GM19397 (cell line): ENCODE measurements at regions not wholly inside any gene's neighbourhood (a gene's known extent, or its start where the extent isn't known, plus 50 kb on each side); places are given as distances from the start of the nearest gene placed in this dataset.
"Not testable (repeated sequence)": the region's sequence is repeated elsewhere in the genome, so short reads cannot be mapped to it uniquely, and the experiment has no call there.

Experiments used
- ATAC-seq: cut with Tn5 transposase; IDR thresholded peaks from one replicate; pipeline ENCODE4 v1.9.1; 2021; ENCODE audit warnings: mild to moderate bottlenecking, moderate library complexity; ENCODE audit not compliant: unreplicated experiment

DNA sequence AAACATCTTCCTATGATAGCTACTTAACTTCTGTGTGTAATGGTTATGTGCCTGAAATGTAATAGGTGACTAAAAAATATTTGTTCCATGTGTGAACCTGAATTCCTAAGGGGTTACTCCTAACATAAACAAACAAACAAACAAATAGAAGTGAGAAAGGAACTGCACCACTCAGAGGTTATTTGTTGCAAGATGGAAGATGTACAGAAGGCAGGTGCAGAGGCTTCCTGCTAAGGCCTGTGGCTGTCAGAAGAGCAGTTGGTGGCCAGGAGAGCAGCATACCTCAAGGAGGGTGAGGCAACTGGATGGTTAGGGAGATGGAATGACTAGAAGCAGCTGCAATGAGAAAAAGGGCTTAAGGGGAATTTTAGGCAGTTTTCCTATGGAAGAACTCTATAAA, 940.6 kb downstream of the TTLL7 start:
- ATAC-seq, result no peak

DNA sequence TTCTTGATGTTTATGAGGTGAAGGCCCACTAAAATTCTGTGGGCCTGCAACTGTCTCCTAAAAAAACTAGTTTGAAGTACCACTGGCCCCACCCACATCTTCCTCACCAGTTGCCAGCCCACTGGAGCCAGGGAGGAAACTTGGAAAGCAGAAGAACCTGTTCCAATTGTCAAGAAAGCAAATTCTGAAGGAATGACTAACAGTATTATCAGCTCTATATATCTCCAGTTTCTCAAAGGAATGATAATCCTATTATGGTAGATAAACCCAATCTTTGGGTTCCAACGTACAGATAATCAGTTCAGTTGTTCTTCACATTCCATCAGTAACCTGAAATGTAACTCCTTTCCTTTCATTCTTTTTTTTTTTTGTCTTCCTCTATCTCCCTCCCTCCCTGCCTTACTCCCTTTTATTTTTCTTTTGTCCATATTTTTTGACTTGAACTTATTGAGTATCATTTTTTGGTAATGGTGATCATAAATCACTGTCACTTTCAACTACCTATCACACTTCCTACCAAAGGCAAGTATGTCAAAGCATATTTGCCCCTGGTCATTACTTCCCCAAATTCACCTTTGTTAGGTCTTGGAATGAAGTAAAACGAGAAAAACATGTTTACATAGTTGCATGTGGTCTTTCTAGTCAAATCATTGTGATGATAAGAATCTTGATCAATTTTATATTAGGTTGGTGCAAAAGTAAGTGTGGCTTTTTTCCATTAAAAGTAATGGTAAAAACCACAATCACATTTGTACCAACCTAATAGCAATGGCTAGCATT, 943.4 kb downstream of the TTLL7 start:
- ATAC-seq, result no peak

DNA sequence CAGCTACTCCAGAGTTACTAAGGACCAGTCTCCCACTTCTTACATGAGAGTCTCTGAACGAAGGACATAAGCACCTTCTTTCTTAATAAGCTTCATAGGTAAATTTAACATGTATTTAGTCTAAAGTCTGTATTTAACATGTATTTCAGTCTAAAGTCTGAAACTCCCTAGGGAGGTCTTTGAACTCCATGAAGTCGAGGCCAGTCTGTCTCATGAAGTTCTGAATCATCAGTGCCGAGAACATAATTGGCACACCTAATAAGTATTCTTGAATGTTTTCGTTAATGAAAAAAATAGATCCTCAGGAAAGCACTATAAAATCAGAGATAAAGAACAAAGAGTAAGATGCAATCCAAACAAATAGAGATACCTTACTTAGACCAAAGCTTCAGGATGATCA, 945.5 kb downstream of the TTLL7 start:
- no peak for ATAC-seq

DNA sequence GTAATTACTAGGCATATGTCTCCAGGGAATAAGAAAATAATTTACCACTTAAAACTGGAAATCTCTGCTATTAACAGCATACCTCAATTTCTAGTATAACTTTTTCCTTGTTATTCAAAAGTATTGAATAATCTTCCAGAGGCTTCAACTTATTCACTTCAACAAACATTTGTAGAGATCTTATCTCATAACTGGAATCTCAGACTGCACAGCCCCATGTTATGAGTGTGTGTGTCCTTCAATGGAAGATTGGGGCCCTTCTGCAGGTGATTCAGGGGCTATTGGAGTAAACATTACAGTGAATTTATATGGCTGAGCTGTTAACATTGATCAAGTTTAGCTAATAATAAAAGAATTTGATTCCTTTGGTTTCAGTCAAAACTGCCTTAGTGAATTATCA, 946.1 kb downstream of the TTLL7 start:
- no peak for ATAC-seq

DNA sequence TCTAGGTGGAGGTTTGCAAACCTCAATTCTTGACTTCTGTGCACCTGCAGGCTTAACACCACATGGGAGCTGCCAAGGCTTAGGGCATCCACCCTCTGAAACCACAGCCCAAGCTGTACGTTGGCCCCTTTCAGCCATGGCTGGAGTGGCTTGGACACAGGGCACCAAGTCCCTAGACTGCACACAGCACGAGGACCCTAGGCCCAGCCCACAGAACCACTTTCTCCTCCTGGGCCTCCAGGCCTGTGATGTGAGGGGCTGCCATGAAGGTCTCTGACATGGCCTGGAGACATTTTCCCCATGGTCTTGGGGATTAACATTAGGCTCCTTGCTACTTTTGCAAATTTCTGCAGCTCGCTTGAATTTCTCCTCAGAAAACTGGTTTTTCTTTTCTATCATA, 947.9 kb downstream of the TTLL7 start:
- ATAC-seq, result not testable (repeated sequence)

DNA sequence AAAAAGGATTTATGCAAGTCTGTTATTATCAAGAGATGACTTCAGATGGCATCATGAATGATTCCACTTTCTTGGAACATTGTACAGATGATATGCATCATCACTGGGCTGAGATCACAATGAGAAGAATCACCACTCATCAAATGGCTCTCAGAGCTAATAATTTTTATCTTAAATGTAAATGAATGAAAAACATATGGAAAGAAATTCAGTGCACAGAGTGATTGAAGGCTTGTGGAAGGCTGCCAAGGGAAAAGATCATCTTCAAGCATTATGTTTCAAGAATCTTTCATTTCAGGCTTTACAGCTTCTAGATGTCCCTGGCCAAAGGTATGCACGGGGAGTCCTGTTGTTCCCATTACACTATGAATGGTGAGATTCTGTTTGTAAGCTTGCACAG, 955.7 kb downstream of the TTLL7 start:
- no peak for ATAC-seq

DNA sequence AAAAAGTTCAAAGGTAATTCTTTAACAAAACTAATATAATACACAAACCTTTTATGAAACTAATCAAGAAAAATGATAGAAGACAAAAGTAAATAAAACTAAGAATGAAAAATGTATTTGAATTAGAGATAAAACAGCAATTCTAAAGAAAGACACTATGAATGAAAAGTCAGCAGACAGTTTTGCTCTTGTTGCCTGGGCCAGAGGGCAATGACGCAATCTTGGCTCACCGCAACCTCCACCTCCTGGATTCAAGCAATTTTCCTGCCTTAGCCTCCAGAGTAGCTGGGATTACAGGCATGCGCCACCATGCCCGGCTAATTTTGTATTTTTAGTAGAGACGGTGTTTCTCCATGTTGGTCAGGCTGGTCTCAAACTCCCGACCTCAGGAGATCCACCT, 959.8 kb downstream of the TTLL7 start:
- ATAC-seq, result not testable (repeated sequence)

DNA sequence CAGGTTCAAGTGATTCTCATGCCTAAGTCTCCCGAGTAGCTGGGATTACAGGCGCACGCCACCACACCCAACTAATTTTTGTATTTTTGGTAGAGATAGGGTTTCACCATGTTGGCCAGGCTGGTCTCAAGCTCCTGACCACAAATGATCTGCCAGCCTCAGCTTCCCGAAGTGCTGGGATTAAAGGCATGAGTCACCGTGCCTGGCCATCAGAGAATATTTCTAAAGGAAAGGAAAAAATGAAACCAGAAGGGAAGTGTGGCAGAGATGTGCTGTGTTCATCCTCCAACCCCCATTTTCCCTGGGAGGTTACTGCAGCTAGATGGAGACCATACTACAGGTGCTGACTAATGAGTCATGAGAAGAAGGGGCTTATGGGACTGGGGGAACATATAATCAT, 964.1 kb downstream of the TTLL7 start:
- no peak for ATAC-seq

DNA sequence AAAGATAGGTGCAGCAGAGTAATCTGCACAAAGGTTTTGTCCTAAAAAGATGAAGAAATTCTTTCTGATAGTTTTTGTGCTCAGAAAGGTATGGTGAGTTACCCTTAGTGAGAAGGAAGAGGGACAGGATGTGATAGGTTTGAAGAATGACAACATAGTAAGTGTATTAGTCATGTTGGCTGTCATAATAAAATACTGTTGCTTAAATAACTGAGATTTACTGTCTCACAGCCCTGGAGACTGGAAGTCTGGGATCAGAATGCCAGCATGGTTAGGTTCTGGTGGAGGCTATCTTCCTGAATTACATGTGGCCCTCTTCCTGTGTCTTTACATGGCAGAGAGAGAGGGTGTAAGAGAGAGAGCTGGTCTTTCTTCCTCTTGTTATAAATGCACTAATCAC, 965.2 kb downstream of the TTLL7 start:
- ATAC-seq, result no peak

DNA sequence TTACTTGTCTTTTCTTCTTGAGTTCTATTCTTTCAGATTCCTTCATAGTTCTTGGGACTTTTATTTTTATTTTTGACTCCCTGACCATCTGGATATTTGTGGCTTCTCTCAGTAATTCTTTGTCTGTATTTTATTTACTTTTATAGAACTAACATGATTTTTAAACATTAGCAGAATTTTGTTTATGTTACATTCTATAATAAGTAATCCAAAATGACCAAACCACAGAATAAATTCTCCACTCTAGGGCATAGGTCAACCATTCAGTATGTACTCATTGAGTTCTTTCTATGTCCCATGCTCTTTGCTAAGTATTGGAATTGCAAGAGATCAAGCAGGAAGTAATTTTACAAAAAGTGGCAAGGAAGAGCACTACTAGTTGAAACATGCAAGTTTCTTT, 969.0 kb downstream of the TTLL7 start:
- ATAC-seq, result no peak

DNA sequence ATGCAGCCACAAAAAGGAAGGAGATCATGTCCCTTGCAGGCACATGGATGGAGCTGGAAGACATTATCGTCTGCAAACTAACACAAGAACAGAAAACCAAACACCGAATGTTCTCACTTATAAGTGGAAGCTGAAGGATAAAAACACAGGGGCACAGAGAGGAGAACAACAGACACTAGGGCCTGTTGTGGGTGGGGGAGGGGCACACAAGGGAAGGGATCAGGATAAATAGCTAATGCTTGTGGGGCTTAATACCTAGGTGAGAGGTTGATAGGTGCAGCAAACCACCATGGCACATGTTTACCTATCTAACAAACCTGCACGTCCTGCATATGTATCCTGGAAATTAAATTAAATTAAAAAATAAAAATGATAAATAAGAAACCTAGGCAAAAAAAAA, 969.9 kb downstream of the TTLL7 start:
- ATAC-seq, result no peak

DNA sequence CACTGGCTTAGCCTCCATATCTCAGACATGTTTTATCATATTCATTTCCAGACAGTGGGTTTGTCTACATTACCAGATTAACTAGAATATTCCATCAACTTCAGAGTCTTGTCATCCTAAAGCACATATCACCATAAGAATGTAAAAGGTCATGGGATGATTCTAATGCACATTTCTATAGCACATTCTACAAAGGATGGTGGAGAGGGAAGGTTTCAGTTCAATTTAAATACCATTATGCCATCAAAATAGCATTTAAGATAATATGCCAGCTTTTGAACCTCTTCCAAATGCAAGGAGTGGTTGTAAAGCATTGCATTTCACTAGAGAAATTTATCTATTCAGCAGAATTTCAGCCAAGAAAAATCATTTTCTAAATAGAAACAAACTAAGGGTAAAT, 970.5 kb downstream of the TTLL7 start:
- no peak for ATAC-seq

DNA sequence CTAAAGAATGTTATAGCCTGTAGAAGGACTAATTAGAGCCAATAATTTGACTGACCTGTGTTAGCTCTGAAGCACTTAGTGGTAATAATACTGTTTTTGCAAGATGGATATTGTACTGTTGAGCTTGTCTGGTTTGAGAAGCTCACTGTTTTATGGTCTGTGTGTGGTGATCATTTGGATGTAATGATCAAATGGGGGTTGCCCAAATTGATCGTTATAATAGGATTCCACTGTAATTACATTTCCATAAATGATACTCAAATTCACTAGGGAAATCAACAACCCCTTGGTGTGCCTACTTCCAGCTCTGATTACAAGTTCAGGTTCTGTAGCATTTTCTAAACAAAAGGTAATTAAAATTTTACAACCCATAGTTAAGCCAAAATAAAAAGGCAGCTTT, 971.4 kb downstream of the TTLL7 start:
- no peak for ATAC-seq

DNA sequence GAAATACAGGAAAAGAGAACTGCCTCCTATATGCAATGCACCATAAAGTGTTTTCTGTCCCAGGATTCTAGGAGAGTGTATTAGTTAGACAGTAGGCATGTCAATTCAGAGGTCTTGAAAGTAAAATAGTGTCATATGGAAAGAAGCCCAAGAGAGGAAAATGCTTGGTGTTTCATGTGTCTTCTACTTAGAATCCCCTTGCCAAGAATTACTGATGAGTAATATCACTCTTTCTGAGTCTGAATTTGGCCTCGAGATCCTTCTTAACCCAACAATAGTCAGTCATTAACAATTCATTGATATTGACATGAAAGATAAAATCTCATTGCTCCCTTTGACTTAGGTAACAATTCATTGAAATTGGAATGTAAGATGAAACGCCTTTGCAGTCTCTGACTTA, 972.2 kb downstream of the TTLL7 start:
- no peak for ATAC-seq

DNA sequence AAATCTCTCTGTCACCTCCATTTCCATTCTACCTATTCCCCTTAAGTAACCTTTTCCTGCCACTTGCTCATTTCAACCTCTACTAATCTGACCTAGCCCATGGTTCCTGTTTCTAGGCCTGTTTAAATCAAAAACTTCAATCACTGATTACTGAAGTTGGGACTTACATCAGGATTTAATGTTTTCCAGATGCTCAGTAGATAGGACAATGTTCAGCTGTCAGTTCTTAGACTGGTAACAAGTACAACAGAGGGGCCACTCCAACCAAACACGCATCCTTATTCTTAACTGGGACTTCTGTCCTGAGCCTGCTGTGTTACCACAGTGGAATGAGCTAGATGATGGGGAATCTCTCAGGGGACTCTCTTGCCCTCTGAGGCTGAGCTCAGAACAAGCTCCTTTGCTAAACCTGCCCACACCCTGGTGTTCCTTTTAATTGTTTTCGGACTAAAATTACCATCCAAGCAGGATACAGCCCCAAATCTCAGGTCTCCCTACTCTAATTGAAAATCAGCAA, 974.6 kb downstream of the TTLL7 start:
- no peak for ATAC-seq

DNA sequence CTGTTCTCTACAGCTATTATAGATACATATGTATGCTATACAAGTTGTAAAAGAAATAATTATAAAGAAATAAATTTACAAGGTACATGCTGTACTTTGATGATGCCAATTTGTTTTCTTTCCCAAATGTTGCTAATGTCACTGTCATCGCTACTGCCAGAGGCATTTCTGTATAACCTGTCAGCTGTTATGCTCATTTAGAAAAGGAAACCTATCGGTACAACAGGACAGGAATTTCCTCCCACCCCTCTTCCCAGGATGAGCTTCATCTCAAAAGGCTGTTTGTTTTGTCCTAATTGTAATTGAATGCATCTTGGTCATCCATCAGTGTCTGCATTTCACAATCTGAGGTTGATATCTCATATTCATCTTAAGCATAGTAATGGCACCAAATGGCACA, 975.7 kb downstream of the TTLL7 start:
- no peak for ATAC-seq

DNA sequence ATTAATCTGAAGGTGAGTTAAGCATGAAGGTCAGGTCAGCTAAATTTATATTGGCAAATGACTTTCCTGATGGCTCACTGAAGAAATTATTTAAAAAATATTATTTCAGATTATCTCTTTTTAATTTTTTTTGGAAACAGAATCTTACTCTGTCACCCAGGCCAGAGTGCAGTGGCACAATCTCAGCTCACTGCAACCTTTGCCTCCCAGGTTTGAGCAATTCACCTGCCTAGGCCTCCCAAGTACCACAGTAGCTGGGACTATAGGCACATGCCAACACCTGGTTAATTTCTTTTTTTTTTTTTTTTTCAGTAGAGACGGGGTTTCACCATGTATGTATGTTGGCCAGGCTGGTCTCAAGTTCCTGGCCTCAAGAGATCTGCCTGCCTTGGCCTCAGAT, 976.7 kb downstream of the TTLL7 start:
- no peak for ATAC-seq

DNA sequence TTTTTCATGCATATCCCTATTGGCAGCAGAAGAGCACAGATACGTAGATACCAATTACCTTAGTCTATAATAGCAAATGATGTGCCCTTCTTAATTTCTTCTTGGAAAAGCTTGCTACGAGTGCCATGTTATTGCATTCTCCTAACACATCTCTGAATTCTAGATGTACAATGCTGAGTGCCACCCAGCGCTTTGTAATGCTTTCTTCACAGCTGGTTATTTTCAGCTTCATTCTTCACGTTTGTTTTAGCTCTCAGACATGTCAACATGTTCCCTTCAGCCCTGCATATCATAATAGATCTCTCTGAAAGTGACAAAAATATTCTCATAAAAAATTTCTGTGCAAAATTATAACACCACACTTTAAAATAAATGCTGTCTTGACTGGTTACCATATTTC, 981.2 kb downstream of the TTLL7 start:
- no peak for ATAC-seq

DNA sequence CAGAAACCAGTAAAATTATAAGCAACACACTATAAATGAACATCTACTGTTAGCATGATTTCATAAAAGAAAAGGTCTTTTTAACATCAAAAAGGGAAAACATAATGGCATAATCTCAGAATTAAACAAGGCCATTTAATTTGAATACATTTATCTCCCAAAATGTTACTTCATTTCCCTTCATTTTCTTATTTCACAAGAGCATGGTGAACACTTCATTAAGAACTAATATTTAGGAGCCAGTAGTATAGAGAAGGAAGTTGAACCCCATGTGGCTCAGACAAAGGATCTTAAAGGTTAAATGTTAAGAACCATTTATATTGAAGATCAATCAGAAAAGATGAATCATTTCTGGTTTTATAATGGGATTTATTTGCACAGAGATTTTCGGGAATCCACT, 981.7 kb downstream of the TTLL7 start:
- no peak for ATAC-seq

DNA sequence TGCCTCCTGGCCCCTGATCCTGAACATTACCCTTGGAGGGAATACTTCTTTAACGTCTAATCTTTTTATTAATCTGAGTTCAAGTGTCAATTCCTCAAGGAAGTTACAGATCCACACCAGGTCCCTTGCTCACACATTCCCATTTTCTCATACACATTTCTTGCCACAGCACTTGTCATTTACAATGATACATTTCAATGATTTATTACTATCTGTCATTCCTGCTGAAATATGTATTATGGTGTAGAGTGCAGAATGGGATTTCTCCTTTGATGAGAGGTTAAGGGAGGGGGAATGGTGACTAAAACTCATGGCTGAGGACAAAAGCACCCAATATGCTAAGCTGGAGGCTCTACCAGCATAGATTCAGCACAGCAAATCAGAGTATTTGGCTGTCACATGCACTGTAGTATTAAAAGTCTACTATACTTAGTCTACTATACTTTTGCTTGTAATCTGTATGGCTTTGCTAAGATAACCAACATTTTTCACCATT, 982.5 kb downstream of the TTLL7 start:
- no peak for ATAC-seq

DNA sequence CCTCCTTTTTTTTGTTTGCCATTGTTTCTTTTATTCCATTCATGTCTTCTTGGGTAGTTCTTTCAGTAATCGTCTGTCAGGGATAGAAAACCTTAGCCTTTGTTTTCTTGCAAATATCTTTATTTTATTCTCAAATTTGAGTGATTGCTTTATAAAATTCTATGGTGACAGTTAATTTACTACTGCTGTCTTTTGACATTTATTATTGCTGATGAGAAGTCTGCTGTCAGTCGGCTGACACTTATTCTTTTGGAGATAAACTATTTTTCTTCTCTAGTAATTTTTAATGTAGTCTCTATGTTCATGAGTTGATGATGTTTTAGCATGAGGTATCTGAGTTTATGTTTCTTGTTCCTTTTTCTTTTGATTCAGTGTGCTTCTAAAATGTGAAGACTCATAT, 983.8 kb downstream of the TTLL7 start:
- ATAC-seq, result no peak

DNA sequence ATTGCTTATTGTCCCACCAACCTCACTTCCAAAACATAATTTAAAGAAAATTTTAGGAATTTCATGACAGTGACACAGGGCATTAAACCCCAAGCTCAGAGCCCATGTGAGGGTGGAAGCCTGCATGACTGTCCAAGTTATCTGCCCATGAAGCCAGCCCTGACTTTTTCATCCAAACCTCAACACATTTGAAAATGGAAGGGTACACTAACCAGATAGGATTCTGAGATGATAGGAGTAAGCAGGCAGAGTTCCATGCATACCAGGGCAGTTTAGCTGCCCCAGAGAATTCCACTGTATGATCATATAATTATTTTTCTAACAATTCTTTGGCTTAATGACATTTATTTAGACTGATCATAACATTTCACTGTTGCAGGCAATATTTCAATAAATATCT, 986.0 kb downstream of the TTLL7 start:
- no peak for ATAC-seq

DNA sequence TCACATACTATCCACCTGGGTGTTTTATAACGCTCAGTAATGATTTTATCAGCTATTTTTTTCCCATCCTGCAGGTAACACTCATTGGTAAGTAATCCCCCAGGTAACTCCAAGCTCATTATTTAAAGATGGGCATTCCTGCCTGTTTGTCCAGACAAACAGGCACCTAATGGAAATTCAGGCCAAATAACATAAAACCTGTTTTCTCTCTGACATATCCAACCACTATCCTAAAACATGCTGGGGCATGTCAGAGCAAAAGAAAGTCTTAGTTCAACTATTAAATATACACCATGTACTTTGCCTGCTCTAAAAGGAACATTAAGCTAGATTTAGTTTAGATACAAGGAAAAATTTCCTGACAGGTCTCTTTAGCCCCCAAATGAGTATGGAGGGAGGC, 987.7 kb downstream of the TTLL7 start:
- ATAC-seq, result no peak
